ENCODE measurements at regions not wholly inside any gene's neighbourhood (a gene's known extent, or its start where the extent isn't known, plus 50 kb on each side); places are given as distances from the start of the nearest gene placed in this dataset.

GRCh38 chr11:79926707-79927106, 485.9 kb upstream of the TENM4 start:
- Histone ChIP-seq H3K9ac (ENCODE audit: low read length) (no peak overlapping the region), H3K27me3 (ENCODE audit: control insufficient read depth in 1 of 2, insufficient read depth in 1 of 2, low read length in 2 of 2) (no peaks in the 10 kb centered on the region), H2BK12ac (ENCODE audit: low read length in 2 of 2) (no peak overlapping the region), H2BK15ac (ENCODE audit: low read depth, poor library complexity, severe bottlenecking) (no peak overlapping the region), H3K27ac (ENCODE audit: low read length, poor library complexity, severe bottlenecking) (no peak overlapping the region), H3K9me3 (ENCODE audit: control insufficient read depth, low read length) (no peaks in the 10 kb centered on the region), H2BK120ac (ENCODE audit: low read depth, low read length) (no peak overlapping the region), H3K14ac (ENCODE audit: low read length in 2 of 2) (no peak overlapping the region), H3K79me1 (replicated peaks; ENCODE audit: low read length, poor library complexity, severe bottlenecking) (no peaks in the 10 kb centered on the region), H3K36me3 (ENCODE audit: control insufficient read depth in 1 of 2, insufficient read depth in 2 of 2, low read depth in 1 of 2, low read length in 2 of 2) (no peaks in the 10 kb centered on the region), H3K4me3 (ENCODE audit: insufficient read depth in 1 of 2, low read depth in 1 of 2, low read length in 2 of 2) (no peak overlapping the region), H3K23ac (ENCODE audit: low read length in 2 of 2) (no peak overlapping the region), H3K4me1 (ENCODE audit: control insufficient read depth, insufficient read depth, low read depth, low read length) (peaks cover 2% of the 10 kb centered on the region), H3K4me2 (ENCODE audit: low read length, poor library complexity, severe bottlenecking) (no peak overlapping the region), H2BK5ac (ENCODE audit: low read depth, low read length, poor library complexity, severe bottlenecking) (no peak overlapping the region), H2AK5ac (ENCODE audit: low read length, severe bottlenecking) (no peak overlapping the region), H4K91ac (ENCODE audit: low read length) (no peak overlapping the region), H2AFZ (ENCODE audit: low read depth, low read length) (no peak overlapping the region), H4K8ac (ENCODE audit: low read length) (no peak overlapping the region), H3K4ac (ENCODE audit: low read depth in 1 of 2, low read length in 2 of 2) (no peak overlapping the region), H3K18ac (ENCODE audit: low read depth in 1 of 2, low read length in 2 of 2) (no peak overlapping the region)
- 92% methylated on average over 2 of the region's 2 CpGs for WGBS
- no peak for DNase-seq

DNA sequence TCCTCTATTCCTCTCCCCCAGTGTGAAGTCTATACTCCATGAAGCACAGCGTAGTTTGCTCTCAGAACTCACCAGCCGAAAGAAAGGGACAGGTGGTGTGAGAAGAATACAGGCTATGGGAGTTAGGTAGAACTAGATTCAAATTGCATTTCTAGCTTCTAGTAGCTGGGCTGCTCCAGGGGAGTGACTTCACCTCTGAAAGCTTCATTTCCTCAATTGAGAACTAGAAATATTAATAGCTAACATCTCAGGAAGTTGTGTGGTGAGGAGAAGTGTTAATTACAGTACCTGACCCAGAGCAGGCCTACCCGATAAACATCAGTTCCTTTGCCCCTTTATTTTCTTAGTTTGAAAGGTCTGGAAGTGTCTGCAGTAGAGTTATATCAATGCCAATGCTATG, 484.7 kb upstream of the TENM4 start:
- Histone ChIP-seq H3K4ac (ENCODE audit: low read depth in 1 of 2, low read length in 2 of 2) (no peak overlapping the region), H2BK15ac (ENCODE audit: low read depth, poor library complexity, severe bottlenecking) (no peak overlapping the region), H3K27ac (ENCODE audit: low read length, poor library complexity, severe bottlenecking) (no peak overlapping the region), H2AK5ac (ENCODE audit: low read length, severe bottlenecking) (no peak overlapping the region), H4K91ac (ENCODE audit: low read length) (no peak overlapping the region), H3K9ac (ENCODE audit: low read length) (no peak overlapping the region), H3K4me3 (ENCODE audit: insufficient read depth in 1 of 2, low read depth in 1 of 2, low read length in 2 of 2) (no peak overlapping the region), H3K27me3 (ENCODE audit: control insufficient read depth in 1 of 2, insufficient read depth in 1 of 2, low read length in 2 of 2) (no peaks in the 10 kb centered on the region), H3K36me3 (ENCODE audit: control insufficient read depth in 1 of 2, insufficient read depth in 2 of 2, low read depth in 1 of 2, low read length in 2 of 2) (no peaks in the 10 kb centered on the region), H3K18ac (ENCODE audit: low read depth in 1 of 2, low read length in 2 of 2) (no peak overlapping the region), H4K8ac (ENCODE audit: low read length) (no peak overlapping the region), H3K4me2 (ENCODE audit: low read length, poor library complexity, severe bottlenecking) (no peak overlapping the region), H3K4me1 (ENCODE audit: control insufficient read depth, insufficient read depth, low read depth, low read length) (peaks cover 2% of the 10 kb centered on the region), H3K14ac (ENCODE audit: low read length in 2 of 2) (no peak overlapping the region), H2BK12ac (ENCODE audit: low read length in 2 of 2) (no peak overlapping the region), H3K23ac (ENCODE audit: low read length in 2 of 2) (no peak overlapping the region), H2BK120ac (ENCODE audit: low read depth, low read length) (no peak overlapping the region), H2AFZ (ENCODE audit: low read depth, low read length) (no peak overlapping the region), H3K79me1 (replicated peaks; ENCODE audit: low read length, poor library complexity, severe bottlenecking) (no peaks in the 10 kb centered on the region), H2BK5ac (ENCODE audit: low read depth, low read length, poor library complexity, severe bottlenecking) (no peak overlapping the region), H3K9me3 (ENCODE audit: control insufficient read depth, low read length) (no peaks in the 10 kb centered on the region)
- DNase-seq, result no peak
- no CpG with 5 or more reads among the region's 3 CpGs for WGBS

- H2AK5ac ChIP-seq (ENCODE audit: low read length, severe bottlenecking), result no peak overlapping the region
- no peaks in the 10 kb centered on the region for H3K9me3 ChIP-seq (ENCODE audit: control insufficient read depth, low read length)
- H2BK12ac ChIP-seq (ENCODE audit: low read length in 2 of 2), result no peak overlapping the region
- H3K79me1 ChIP-seq (replicated peaks; ENCODE audit: low read length, poor library complexity, severe bottlenecking), result no peaks in the 10 kb centered on the region
- no peaks in the 10 kb centered on the region for H3K27me3 ChIP-seq (ENCODE audit: control insufficient read depth in 1 of 2, insufficient read depth in 1 of 2, low read length in 2 of 2)
- H3K4me2 ChIP-seq (ENCODE audit: low read length, poor library complexity, severe bottlenecking), result no peak overlapping the region
- no peak overlapping the region for H2BK120ac ChIP-seq (ENCODE audit: low read depth, low read length)
- no peaks in the 10 kb centered on the region for H3K36me3 ChIP-seq (ENCODE audit: control insufficient read depth in 1 of 2, insufficient read depth in 2 of 2, low read depth in 1 of 2, low read length in 2 of 2)
- WGBS, result 100% methylated on average over 2 of the region's 3 CpGs
- no peak overlapping the region for H3K4ac ChIP-seq (ENCODE audit: low read depth in 1 of 2, low read length in 2 of 2)
- H3K14ac ChIP-seq (ENCODE audit: low read length in 2 of 2), result no peak overlapping the region
- H4K8ac ChIP-seq (ENCODE audit: low read length), result no peak overlapping the region
- H2AFZ ChIP-seq (ENCODE audit: low read depth, low read length), result no peak overlapping the region
- H3K23ac ChIP-seq (ENCODE audit: low read length in 2 of 2), result no peak overlapping the region
- H3K9ac ChIP-seq (ENCODE audit: low read length), result no peak overlapping the region
- no peak overlapping the region for H3K18ac ChIP-seq (ENCODE audit: low read depth in 1 of 2, low read length in 2 of 2)
- no peak overlapping the region for H3K27ac ChIP-seq (ENCODE audit: low read length, poor library complexity, severe bottlenecking)
- no peak for DNase-seq
- no peak overlapping the region for H2BK15ac ChIP-seq (ENCODE audit: low read depth, poor library complexity, severe bottlenecking)
- no peaks in the 10 kb centered on the region for H3K4me1 ChIP-seq (ENCODE audit: control insufficient read depth, insufficient read depth, low read depth, low read length)
- H4K91ac ChIP-seq (ENCODE audit: low read length), result no peak overlapping the region
- no peak overlapping the region for H3K4me3 ChIP-seq (ENCODE audit: insufficient read depth in 1 of 2, low read depth in 1 of 2, low read length in 2 of 2)
- H2BK5ac ChIP-seq (ENCODE audit: low read depth, low read length, poor library complexity, severe bottlenecking), result no peak overlapping the region
These were observed 481.8 kb upstream of the TENM4 start for GRCh38 chr11:79922641-79923040.

DNA sequence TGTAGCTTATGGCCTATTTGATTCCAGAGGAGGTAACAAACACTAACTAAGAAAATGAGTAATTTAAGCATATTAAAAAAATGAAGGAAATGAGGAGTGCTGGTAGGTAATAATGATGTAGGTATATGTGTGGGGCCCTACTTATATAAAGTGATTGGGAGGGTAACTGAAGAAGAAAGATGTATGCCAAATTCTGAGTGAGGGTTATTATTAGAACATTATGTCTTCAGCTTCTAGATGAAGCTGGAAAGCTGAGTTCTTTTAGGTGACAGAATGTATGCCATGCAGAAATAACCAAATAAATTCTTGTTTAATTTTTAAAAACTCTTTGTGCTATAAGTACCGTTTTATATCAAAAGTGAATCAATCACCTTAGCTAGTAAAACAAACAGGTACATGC, 479.6 kb upstream of the TENM4 start:
- Histone ChIP-seq H2BK120ac (ENCODE audit: low read depth, low read length) (no peak overlapping the region), H3K27me3 (ENCODE audit: control insufficient read depth in 1 of 2, insufficient read depth in 1 of 2, low read length in 2 of 2) (no peaks in the 10 kb centered on the region), H3K9ac (ENCODE audit: low read length) (no peak overlapping the region), H3K18ac (ENCODE audit: low read depth in 1 of 2, low read length in 2 of 2) (no peak overlapping the region), H3K14ac (ENCODE audit: low read length in 2 of 2) (no peak overlapping the region), H3K27ac (ENCODE audit: low read length, poor library complexity, severe bottlenecking) (no peak overlapping the region), H3K4ac (ENCODE audit: low read depth in 1 of 2, low read length in 2 of 2) (no peak overlapping the region), H3K9me3 (ENCODE audit: control insufficient read depth, low read length) (no peaks in the 10 kb centered on the region), H3K4me1 (ENCODE audit: control insufficient read depth, insufficient read depth, low read depth, low read length) (no peaks in the 10 kb centered on the region), H3K23ac (ENCODE audit: low read length in 2 of 2) (no peak overlapping the region), H2BK12ac (ENCODE audit: low read length in 2 of 2) (no peak overlapping the region), H2AFZ (ENCODE audit: low read depth, low read length) (no peak overlapping the region), H3K4me2 (ENCODE audit: low read length, poor library complexity, severe bottlenecking) (no peak overlapping the region), H2BK15ac (ENCODE audit: low read depth, poor library complexity, severe bottlenecking) (no peak overlapping the region), H3K36me3 (ENCODE audit: control insufficient read depth in 1 of 2, insufficient read depth in 2 of 2, low read depth in 1 of 2, low read length in 2 of 2) (no peaks in the 10 kb centered on the region), H3K79me1 (replicated peaks; ENCODE audit: low read length, poor library complexity, severe bottlenecking) (no peaks in the 10 kb centered on the region), H2BK5ac (ENCODE audit: low read depth, low read length, poor library complexity, severe bottlenecking) (no peak overlapping the region), H4K91ac (ENCODE audit: low read length) (no peak overlapping the region), H3K4me3 (ENCODE audit: insufficient read depth in 1 of 2, low read depth in 1 of 2, low read length in 2 of 2) (no peak overlapping the region), H2AK5ac (ENCODE audit: low read length, severe bottlenecking) (no peak overlapping the region), H4K8ac (ENCODE audit: low read length) (no peak overlapping the region)
- DNase-seq, result no peak
- 75% methylated on average over 1 of the region's 1 CpG for WGBS
